Hindlimb muscle (tissue), 1 donor: ENCODE measurements at regions not wholly inside any gene's neighbourhood (a gene's known extent, or its start where the extent isn't known, plus 50 kb on each side); places are given as distances from the start of the nearest gene placed in this dataset.

ENCODE experiments used
- DNase-seq: peaks from one replicate; pipeline ENCODE4 v3.0.0-alpha.2; 2013

GRCh38 chr15:98144388-98144787 is 183.9 kb downstream of the ARRDC4 start:
- no peak for DNase-seq

GRCh38 chr15:98146031-98146820 is 185.7 kb downstream of the ARRDC4 start:
- DNase-seq: no peak

GRCh38 chr15:98147415-98147814 is 186.9 kb downstream of the ARRDC4 start:
- no peak for DNase-seq

- no peak for DNase-seq
These were observed 189.6 kb downstream of the ARRDC4 start for GRCh38 chr15:98150084-98150483.

- DNase-seq: no peak
These were observed 190.0 kb downstream of the ARRDC4 start for GRCh38 chr15:98150536-98150935.

- no peak for DNase-seq
These were observed 190.6 kb downstream of the ARRDC4 start for GRCh38 chr15:98151096-98151495.

- no peak for DNase-seq
These were observed 191.7 kb downstream of the ARRDC4 start for GRCh38 chr15:98152156-98152555.

- no peak for DNase-seq
These were observed 194.4 kb downstream of the ARRDC4 start for GRCh38 chr15:98154863-98155262.

GRCh38 chr15:98155356-98155755 is 194.9 kb downstream of the ARRDC4 start:
- DNase-seq: no peak

GRCh38 chr15:98160236-98160635 is 199.7 kb downstream of the ARRDC4 start:
- DNase-seq: peak; percentile 21

- DNase-seq: no peak
These were observed 203.0 kb downstream of the ARRDC4 start for GRCh38 chr15:98163319-98164045.

GRCh38 chr15:98164571-98164970 is 204.1 kb downstream of the ARRDC4 start:
- no peak for DNase-seq

GRCh38 chr15:98164986-98165385 is 204.5 kb downstream of the ARRDC4 start:
- no peak for DNase-seq

- DNase-seq: no peak
These were observed 207.3 kb downstream of the ARRDC4 start for GRCh38 chr15:98167722-98168268.

GRCh38 chr15:98169551-98169950 is 209.0 kb downstream of the ARRDC4 start:
- no peak for DNase-seq

GRCh38 chr15:98174286-98174685 is 213.8 kb downstream of the ARRDC4 start:
- no peak for DNase-seq

- DNase-seq: no peak
These were observed 214.3 kb downstream of the ARRDC4 start for GRCh38 chr15:98174841-98175240.

- DNase-seq: peak; percentile 53
These were observed 217.6 kb downstream of the ARRDC4 start for GRCh38 chr15:98177966-98178592.

- no peak for DNase-seq
These were observed 218.4 kb downstream of the ARRDC4 start for GRCh38 chr15:98178861-98179260.

GRCh38 chr15:98187549-98187948 is 227.0 kb downstream of the ARRDC4 start:
- DNase-seq: no peak

GRCh38 chr15:98190914-98191313 is 230.4 kb downstream of the ARRDC4 start:
- no peak for DNase-seq

- no peak for DNase-seq
These were observed 235.3 kb downstream of the ARRDC4 start for GRCh38 chr15:98195796-98196195.

GRCh38 chr15:98196371-98196770 is 235.9 kb downstream of the ARRDC4 start:
- no peak for DNase-seq
